22Rv1 (cell line): ENCODE measurements at regions not wholly inside any gene's neighbourhood (a gene's known extent, or its start where the extent isn't known, plus 50 kb on each side); places are given as distances from the start of the nearest gene placed in this dataset.

ENCODE experiments used
- ZFX ChIP-seq: fragments of 450-650 bp; IDR thresholded peaks from 2 replicates; pipeline ENCODE4 v1.6.1; 2017; ENCODE audit warnings: antibody characterized with exemption, borderline replicate concordance
- TF ChIP-seq, protein P1 (sequence below): fragments of 450-650 bp; IDR thresholded peaks from 2 replicates; pipeline ENCODE4 v1.5.1; 2017; ENCODE audit warnings: mild to moderate bottlenecking

- TF ChIP-seq, protein P1, sequence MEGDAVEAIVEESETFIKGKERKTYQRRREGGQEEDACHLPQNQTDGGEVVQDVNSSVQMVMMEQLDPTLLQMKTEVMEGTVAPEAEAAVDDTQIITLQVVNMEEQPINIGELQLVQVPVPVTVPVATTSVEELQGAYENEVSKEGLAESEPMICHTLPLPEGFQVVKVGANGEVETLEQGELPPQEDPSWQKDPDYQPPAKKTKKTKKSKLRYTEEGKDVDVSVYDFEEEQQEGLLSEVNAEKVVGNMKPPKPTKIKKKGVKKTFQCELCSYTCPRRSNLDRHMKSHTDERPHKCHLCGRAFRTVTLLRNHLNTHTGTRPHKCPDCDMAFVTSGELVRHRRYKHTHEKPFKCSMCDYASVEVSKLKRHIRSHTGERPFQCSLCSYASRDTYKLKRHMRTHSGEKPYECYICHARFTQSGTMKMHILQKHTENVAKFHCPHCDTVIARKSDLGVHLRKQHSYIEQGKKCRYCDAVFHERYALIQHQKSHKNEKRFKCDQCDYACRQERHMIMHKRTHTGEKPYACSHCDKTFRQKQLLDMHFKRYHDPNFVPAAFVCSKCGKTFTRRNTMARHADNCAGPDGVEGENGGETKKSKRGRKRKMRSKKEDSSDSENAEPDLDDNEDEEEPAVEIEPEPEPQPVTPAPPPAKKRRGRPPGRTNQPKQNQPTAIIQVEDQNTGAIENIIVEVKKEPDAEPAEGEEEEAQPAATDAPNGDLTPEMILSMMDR, result no peak
- TF ChIP-seq ZFX, result no peak
These were observed 113.7 kb upstream of the HAPLN1 start for GRCh38 chr5:83834306-83834705.
